Hematopoietic multipotent progenitor cell (in vitro differentiated cells): ENCODE measurements at regions not wholly inside any gene's neighbourhood (a gene's known extent, or its start where the extent isn't known, plus 50 kb on each side); places are given as distances from the start of the nearest gene placed in this dataset.
"Not testable (repeated sequence)": the region's sequence is repeated elsewhere in the genome, so short reads cannot be mapped to it uniquely, and the experiment has no call there.

ENCODE experiments used
- DNase-seq, 3 donors: peaks; one replicate each; pipeline ENCODE4 v3.0.0-alpha.2; 2011 to 2015; ENCODE audit warnings: low read depth in 2 of 3, low spot score in 2 of 3

GRCh38 chr6:15147827-15148226, 98.0 kb upstream of the JARID2 start:
- DNase-seq = no peak

GRCh38 chr6:15148356-15148946, 97.4 kb upstream of the JARID2 start:
- DNase-seq = no peak

GRCh38 chr6:15150207-15150606, 95.7 kb upstream of the JARID2 start:
- no peak for DNase-seq

- DNase-seq = no peak
These were observed 93.2 kb upstream of the JARID2 start for GRCh38 chr6:15152700-15153099.

DNA sequence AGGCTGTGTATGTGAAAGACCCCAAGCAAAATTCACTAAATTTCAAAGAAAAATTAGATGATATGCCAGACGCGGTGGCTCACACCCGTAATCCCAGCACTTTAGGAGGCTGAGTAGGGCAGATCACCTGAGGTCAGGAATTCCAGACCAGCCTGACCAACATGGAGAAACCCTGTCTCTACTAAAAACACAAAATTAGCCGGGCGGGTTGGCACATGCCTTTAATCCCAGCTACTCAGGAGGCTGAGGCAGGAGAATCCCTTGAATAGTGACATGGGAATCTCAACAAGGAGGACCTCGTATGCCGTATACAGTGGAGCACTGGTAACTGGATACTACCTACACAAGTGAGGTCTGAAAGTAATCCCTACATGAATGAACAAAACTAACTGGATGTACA, 92.7 kb upstream of the JARID2 start:
- DNase-seq = no peak

DNA sequence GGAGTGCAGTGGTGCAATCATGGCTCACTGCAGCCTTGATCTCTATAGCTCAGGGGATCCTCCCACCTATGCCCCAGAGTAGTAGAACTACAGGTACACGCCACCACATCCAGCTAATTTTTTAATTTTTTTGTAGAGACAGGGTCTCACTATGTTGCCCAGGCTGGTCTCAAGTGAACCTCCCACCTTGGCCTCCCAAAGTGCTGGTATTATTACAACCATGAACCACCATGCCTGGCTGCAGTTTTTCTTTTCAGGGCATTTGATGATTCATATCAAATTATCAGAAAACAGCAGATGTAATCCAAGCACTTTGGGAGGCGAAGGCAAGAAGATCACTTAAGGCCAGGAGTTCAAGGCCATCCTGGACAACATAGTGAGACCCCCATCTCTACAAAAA, 88.4 kb upstream of the JARID2 start:
- no peak for DNase-seq

DNA sequence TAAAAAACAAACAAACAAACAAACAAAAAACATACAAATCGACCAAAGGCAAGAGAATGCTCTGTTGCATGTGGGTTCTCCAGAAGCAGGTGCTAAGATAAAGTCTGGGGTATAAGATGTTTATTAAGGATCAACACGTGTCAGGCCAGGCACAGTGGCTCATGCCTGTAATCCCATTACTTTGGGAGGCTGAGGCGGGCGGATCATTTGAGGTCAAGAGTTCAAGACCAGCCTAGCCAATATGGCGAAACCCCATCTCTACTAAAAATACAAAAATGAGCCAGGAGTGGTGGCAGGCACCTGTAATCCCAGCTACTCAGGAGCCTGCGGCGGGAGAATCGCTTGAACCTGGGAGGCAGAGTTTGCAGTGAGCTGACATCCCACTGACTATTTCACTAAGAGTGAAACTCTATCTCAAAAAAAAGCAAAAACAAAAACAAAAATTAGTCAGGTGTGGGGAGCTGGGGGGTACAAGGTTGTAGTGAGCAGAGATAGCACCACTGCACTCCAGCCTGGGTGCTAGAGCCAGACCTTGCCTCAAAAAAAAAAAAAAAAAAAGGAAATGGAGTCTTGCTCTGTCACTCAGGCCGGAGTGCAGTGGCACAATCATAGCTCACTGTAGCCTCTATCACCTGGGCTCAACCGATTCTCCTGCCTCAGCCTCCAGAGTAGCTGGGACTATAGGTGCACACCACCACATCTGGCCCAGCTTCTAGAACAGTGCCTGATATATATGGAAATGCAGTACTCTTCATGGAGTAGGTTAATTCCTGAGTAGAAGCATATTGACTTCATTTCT, 86.8 kb upstream of the JARID2 start:
- no peak for DNase-seq

- no peak for DNase-seq
These were observed 85.1 kb upstream of the JARID2 start for GRCh38 chr6:15160812-15161211.

GRCh38 chr6:15164855-15165254, 81.0 kb upstream of the JARID2 start:
- DNase-seq = not testable (repeated sequence)

DNA sequence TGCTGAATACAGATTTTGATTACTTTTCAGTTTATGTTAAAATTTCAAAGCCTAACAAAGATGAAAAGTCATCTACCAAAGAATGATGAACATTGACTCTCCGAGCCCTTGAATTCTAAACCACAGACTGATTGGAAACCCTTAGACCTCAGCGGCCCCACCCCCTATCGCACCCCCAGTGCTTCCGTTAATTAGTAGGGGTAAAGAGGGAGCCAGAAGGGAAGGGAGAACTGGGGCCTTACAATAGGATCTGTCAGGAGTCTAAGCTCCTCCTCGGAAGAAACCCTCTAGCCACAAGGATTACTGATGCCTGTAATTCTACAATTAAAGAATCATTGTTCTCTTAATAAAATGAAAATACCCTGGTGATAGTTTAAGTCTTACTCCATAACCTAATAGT, 79.7 kb upstream of the JARID2 start:
- no peak for DNase-seq

- DNase-seq = no peak
These were observed 75.7 kb upstream of the JARID2 start for GRCh38 chr6:15170126-15170525.

GRCh38 chr6:15171026-15171425, 74.8 kb upstream of the JARID2 start:
- DNase-seq = no peak

DNA sequence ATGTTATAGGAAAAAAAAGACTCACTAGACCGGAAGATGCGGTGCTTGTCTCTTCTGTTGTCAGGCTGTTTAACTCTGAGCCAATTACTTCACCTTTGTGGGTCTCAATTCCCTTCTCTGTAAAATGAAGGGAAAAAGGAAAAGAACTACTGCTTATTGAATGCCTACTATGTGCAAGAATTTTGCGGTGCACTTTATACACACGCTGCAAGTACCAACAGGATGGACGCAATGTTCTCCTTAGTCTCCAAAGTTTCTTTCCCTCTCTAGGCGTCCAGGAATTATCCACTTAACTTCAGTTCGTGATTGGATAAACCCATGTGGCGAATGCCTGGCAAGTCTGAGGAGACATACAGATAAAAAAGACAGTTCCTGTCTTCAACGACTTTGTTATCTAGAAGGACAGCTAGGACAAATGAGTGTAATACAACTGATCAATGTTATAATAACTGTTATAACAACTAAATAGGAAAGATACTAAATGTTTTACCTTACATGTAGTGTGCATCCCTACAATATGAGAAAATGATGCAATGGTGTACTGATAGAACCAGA, 69.0 kb upstream of the JARID2 start:
- no peak for DNase-seq

DNA sequence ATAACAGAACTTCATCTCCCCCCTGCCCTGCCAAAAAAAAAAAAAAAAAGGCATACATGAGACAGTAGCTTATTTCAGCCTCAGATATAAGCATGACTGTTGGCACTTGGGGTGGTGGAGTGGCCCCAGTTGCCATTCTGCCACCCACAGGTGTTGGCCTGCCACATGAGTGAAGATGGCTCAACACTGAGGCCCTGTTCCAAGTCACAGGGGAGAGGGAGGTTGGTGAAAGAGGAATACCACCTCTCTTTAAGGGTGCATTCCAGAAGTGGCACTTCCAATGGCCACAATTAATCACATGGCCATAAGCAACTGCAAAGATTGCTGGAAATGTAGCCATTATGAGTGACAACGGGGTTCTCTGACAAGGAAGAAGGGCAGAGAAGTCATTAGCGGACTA, 61.9 kb upstream of the JARID2 start:
- no peak for DNase-seq

GRCh38 chr6:15184441-15184861, 61.4 kb upstream of the JARID2 start:
- no peak for DNase-seq

GRCh38 chr6:15185111-15185510, 60.8 kb upstream of the JARID2 start:
- DNase-seq = not testable (repeated sequence)

DNA sequence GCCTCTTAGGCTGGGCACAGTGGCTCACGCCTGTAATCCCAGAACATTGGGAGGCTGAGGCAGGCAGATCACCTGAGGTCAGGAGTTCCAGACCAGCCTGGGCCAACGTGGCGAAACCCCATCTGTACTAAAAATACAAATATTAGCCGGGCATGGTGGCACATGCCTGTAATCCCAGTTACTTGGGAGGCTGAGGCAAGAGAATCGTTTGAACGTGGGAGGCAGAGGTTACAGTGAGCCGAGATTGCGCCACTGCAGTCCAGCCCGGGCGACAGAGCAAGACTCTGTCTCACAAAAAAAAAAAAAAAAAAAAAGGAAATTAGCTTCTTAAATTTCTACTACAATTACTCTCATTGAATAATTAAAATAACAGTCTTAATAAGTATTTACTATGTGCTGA, 52.4 kb upstream of the JARID2 start:
- DNase-seq = not testable (repeated sequence)

DNA sequence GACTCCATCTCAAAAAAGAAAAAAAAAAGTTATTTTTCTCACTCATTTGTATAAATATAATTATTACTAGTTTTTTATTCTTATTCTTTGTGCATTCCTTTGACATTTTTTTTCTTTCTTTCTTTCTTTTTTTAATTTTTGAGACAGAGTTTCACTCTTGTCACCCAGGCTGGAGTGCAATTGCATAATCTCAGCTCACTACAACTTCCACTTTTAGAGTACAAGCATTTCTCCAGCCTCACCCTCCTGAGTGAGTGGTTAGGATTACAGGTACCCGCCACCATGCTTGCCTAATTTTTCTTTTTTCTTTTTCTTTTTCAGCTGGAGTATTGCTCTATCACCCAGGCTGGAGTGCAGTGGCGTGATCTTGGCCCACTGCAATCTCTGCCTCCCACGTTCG, 51.4 kb upstream of the JARID2 start:
- peak in 1 of 3 donors; percentile 11 for DNase-seq
